RWPE1 (cell line): ENCODE measurements at regions not wholly inside any gene's neighbourhood (a gene's known extent, or its start where the extent isn't known, plus 50 kb on each side); places are given as distances from the start of the nearest gene placed in this dataset.

Experiments
- CTCF ChIA-PET: fragments of 350-600 bp; sonication (Branson Sonifier 250); formaldehyde crosslinking; extraction: SDS; loops from one replicate; lab custom pipeline; 2021; lab: Yijun Ruan, JAX
- POLR2A ChIA-PET: fragments of 400-600 bp; formaldehyde crosslinking; extraction: SDS; loops from one replicate; lab custom pipeline; 2020; ENCODE audit warnings: antibody characterized with exemption; ENCODE audit not compliant: low non-redundant PET; lab: Yijun Ruan, JAX
- DNase-seq: peaks from one replicate; pipeline ENCODE4 v3.0.0; 2012; ENCODE audit warnings: low spot score
- H3K27ac ChIP-seq: fragments of 450-650 bp; 2 replicates; pipeline ENCODE4 v1.5.1; 2017
- TF ChIP-seq, protein P1 (sequence below): fragments of 450-650 bp; conservative IDR thresholded peaks from 2 replicates; pipeline ENCODE4 v1.5.1; 2017; ENCODE audit warnings: low read depth, mild to moderate bottlenecking

DNA sequence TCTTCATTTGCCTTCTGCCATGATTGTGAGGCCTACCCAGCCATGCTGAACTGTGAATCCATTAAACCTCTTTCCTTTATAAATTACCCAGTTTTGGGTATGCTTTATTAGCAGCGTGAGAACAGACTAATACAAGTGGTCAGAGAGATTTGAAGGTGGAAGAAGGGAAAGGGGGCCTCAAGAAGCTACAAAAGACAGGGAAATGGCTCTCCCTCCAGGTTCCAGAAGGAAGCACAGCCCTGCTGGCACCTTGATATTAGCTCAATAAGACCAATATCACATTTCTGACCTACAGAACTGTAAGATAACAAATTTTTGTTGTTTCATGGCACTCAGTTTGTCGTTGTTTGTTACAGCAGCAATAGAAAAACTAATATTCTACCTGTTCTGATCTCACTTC is 536.5 kb upstream of the MARCKS start:
- ChIA-PET CTCF (no interaction called here), POLR2A (no interaction called here)
- no peak for DNase-seq

DNA sequence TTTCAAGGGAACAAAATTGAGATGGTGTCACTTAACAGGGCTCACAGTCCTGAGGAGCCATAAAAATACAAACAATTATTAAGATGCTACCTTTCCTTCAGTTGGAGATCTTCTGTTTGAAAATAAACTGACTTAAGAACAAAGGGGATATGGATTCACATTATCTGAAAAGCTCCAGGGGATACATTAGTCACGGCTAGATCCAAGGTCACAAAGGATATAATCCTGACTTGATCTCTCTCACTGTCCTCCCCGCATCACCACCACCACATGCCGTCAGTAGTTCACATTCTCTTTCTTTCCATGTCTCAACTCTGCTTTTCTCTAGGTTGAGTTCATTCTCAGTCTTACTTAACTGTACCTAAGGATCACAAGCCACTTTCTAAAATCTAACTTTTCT is 530.4 kb upstream of the MARCKS start:
- TF ChIP-seq, protein P1, sequence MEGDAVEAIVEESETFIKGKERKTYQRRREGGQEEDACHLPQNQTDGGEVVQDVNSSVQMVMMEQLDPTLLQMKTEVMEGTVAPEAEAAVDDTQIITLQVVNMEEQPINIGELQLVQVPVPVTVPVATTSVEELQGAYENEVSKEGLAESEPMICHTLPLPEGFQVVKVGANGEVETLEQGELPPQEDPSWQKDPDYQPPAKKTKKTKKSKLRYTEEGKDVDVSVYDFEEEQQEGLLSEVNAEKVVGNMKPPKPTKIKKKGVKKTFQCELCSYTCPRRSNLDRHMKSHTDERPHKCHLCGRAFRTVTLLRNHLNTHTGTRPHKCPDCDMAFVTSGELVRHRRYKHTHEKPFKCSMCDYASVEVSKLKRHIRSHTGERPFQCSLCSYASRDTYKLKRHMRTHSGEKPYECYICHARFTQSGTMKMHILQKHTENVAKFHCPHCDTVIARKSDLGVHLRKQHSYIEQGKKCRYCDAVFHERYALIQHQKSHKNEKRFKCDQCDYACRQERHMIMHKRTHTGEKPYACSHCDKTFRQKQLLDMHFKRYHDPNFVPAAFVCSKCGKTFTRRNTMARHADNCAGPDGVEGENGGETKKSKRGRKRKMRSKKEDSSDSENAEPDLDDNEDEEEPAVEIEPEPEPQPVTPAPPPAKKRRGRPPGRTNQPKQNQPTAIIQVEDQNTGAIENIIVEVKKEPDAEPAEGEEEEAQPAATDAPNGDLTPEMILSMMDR: no peak
- DNase-seq: no peak
- CTCF ChIA-PET: no interaction called here
- H3K27ac ChIP-seq: no peak overlapping the region
- POLR2A ChIA-PET: no interaction called here

More for the DNA sequence above, 536.5 kb upstream of the MARCKS start:
- TF ChIP-seq, protein P1: no peak
- no peak overlapping the region for H3K27ac ChIP-seq

DNA sequence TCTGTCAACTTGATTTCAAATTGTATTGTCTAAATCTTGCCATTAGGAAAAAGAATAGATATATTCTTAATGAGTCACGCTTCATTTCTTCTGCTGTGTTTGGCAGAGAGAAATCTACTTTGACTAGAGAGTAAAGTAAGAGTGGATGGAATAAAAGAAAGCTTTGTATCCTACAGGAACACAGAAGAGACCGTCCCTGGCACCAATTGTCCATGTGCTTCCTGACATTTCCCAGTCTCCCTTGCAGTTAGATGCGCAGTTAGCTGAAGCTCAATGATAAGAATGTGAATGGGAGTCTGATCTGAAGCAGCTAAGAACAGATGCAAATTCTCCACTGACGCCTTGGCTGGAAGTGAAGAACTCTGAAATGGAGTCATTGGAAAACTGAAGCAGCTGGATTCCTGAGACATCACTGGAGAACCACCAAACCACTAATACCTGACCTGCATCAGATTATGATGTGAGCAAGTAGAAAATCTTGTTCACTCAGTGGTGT is 528.2 kb upstream of the MARCKS start:
- TF ChIP-seq, protein P1: no peak
- CTCF ChIA-PET: interaction anchor here (0.6 to 0.8 kb wide), 3 partner anchors 169 to 554 kb away, joined by 3 read pairs; no protein-coding TSS in a partner anchor
- DNase-seq: no peak
- H3K27ac ChIP-seq: no peak overlapping the region
- POLR2A ChIA-PET: no interaction called here

DNA sequence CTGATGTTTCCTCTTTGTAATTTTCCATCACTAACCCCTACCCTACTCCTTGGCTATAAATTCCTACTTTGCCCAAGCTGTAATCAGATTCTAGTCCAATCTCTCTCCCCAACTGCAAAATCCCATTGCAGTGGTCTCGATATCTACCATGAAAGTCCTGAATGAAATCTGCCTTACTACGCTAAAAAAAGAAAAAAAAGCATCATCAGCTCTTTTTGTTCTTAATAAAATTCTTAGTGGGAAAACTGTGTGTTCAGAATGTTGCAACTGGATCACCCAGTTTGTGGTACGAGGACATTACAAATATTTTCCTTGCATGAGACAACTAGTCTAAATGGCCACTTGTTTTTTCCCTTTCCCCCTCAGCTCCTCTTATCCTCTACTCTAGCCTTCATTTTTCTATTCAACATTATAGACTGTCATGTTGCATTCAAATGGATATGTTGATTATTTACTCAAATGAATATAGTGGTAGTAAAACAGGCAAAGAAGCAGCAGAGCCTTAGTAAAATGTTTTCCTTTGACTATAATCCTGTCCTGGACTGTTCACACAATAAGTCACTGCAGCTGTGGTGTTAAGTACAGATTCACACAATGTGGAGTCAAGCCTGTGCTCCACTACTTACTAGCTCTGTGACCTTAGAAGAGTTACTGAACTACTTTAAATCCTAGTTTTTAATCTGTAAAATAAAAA is 527.1 kb upstream of the MARCKS start:
- DNase-seq: no peak
- TF ChIP-seq, protein P1: no peak
- H3K27ac ChIP-seq: no peak overlapping the region
- ChIA-PET POLR2A (no interaction called here), CTCF (interaction anchor here (0.7 kb wide), 1 partner anchor 349 kb away, joined by 5 read pairs; no protein-coding TSS in a partner anchor)

DNA sequence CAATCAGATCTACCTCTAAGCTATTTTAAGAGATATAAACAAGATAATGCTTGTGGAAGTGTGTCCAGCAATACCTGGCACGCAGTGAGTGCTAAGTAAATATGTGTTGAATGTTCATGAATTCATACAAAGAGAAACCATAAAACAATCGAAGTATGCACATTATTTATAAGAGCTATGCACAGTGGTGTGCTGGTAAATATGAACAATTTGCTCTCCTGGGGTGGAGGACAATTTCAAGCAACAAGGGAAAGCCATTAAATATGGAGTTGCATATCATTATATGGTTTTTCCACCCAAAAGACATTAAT is 526.6 kb upstream of the MARCKS start:
- no peak overlapping the region for H3K27ac ChIP-seq
- DNase-seq: no peak
- TF ChIP-seq, protein P1: no peak
- ChIA-PET CTCF (interaction anchor here (0.7 kb wide), 1 partner anchor 350 kb away, joined by 5 read pairs; no protein-coding TSS in a partner anchor), POLR2A (no interaction called here)

DNA sequence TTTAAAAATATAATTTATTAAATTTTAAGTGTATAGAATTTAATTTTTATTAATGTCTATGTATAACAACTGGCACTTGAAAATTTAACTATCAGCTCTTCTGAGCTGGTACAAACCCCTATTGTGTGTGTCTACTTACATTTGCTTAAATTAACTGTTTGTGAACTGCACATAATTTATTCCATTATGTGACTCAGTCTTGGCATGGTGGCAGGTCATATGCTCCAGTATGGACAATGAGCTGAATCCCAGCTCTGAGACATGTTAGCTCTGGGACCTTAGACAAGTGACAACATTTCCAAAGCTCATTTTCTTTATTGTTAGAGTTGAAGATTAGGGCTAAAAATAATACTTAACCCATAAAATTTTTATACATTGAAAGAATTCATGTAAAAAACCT is 526.1 kb upstream of the MARCKS start:
- DNase-seq: no peak
- TF ChIP-seq, protein P1: no peak
- H3K27ac ChIP-seq: no peak overlapping the region
- CTCF ChIA-PET: no interaction called here
- POLR2A ChIA-PET: no interaction called here
